ENCODE measurements at regions not wholly inside any gene's neighbourhood (a gene's known extent, or its start where the extent isn't known, plus 50 kb on each side); places are given as distances from the start of the nearest gene placed in this dataset.
"Not testable (repeated sequence)": the region's sequence is repeated elsewhere in the genome, so short reads cannot be mapped to it uniquely, and the experiment has no call there.

- DNase-seq (ENCODE audit: low spot score): not testable (repeated sequence)
Observed at GRCh38 chr4:3961091-3961672, 195.0 kb downstream of the ADRA2C start.

GRCh38 chr4:3964572-3965278 is 198.5 kb downstream of the ADRA2C start:
- DNase-seq (ENCODE audit: low spot score): not testable (repeated sequence)

GRCh38 chr4:3967204-3967603 is 201.0 kb downstream of the ADRA2C start:
- DNase-seq (ENCODE audit: low spot score): not testable (repeated sequence)

GRCh38 chr4:3972626-3973025 is 206.4 kb downstream of the ADRA2C start:
- DNase-seq (ENCODE audit: low spot score): not testable (repeated sequence)

GRCh38 chr4:3973581-3974200 is 207.5 kb downstream of the ADRA2C start:
- DNase-seq (ENCODE audit: low spot score): not testable (repeated sequence)

GRCh38 chr4:3983518-3984125 is 217.4 kb downstream of the ADRA2C start:
- not testable (repeated sequence) for DNase-seq (ENCODE audit: low spot score)

GRCh38 chr4:3984796-3985195 is 218.6 kb downstream of the ADRA2C start:
- not testable (repeated sequence) for DNase-seq (ENCODE audit: low spot score)

GRCh38 chr4:3986412-3986811 is 220.2 kb downstream of the ADRA2C start:
- DNase-seq (ENCODE audit: low spot score): not testable (repeated sequence)

- DNase-seq (ENCODE audit: low spot score): not testable (repeated sequence)
Observed at GRCh38 chr4:3997386-3997785, 229.3 kb downstream of the OTOP1 start.

- DNase-seq (ENCODE audit: low spot score): not testable (repeated sequence)
Observed at GRCh38 chr4:4004036-4004435, 222.7 kb downstream of the OTOP1 start.

- not testable (repeated sequence) for DNase-seq (ENCODE audit: low spot score)
Observed at GRCh38 chr4:4004702-4005101, 222.0 kb downstream of the OTOP1 start.

GRCh38 chr4:4006356-4006755 is 220.4 kb downstream of the OTOP1 start:
- not testable (repeated sequence) for DNase-seq (ENCODE audit: low spot score)

GRCh38 chr4:4019071-4019470 is 207.7 kb downstream of the OTOP1 start:
- DNase-seq (ENCODE audit: low spot score): not testable (repeated sequence)

GRCh38 chr4:4021161-4021560 is 205.6 kb downstream of the OTOP1 start:
- DNase-seq (ENCODE audit: low spot score): not testable (repeated sequence)

- DNase-seq (ENCODE audit: low spot score): not testable (repeated sequence)
Observed at GRCh38 chr4:4026708-4027107, 200.0 kb downstream of the OTOP1 start.

GRCh38 chr4:4028752-4029151 is 198.0 kb downstream of the OTOP1 start:
- not testable (repeated sequence) for DNase-seq (ENCODE audit: low spot score)

- DNase-seq (ENCODE audit: low spot score): not testable (repeated sequence)
Observed at GRCh38 chr4:4030509-4030908, 196.2 kb downstream of the OTOP1 start.

- DNase-seq (ENCODE audit: low spot score): not testable (repeated sequence)
Observed at GRCh38 chr4:4031446-4032135, 195.1 kb downstream of the OTOP1 start.

- not testable (repeated sequence) for DNase-seq (ENCODE audit: low spot score)
Observed at GRCh38 chr4:4032364-4032763, 194.4 kb downstream of the OTOP1 start.

GRCh38 chr4:4032801-4033605 is 193.7 kb downstream of the OTOP1 start:
- not testable (repeated sequence) for DNase-seq (ENCODE audit: low spot score)

Data from germinal center (tissue), 1 donor.